ENCODE measurements at regions not wholly inside any gene's neighbourhood (a gene's known extent, or its start where the extent isn't known, plus 50 kb on each side); places are given as distances from the start of the nearest gene placed in this dataset.

GRCh38 chr13:66087269-66087710 is 1142.8 kb downstream of the PCDH9 start:
- Mint-ChIP-seq H3K27ac (no peak overlapping the region), H3K4me1 (ENCODE audit: low read depth) (no peaks in the 10 kb centered on the region), H3K27me3 (no peaks in the 10 kb centered on the region), H3K9me3 (peaks cover 4% of the 10 kb centered on the region), H3K36me3 (ENCODE audit: low read depth) (no peaks in the 10 kb centered on the region), H3K4me3 (no peak overlapping the region)
- H3K4me1 ChIP-seq (ENCODE audit: insufficient read depth, low read length), result no peaks in the 10 kb centered on the region
- no peak for TF ChIP-seq CTCF (IDR thresholded peaks at IDR 0.05)
- H3K36me3 ChIP-seq (ENCODE audit: insufficient read depth, low read length), result no peaks in the 10 kb centered on the region
- peaks cover 0 to under 1% of the 10 kb centered on the region in 2 experiments for H3K9me3 ChIP-seq (ENCODE audit: control insufficient read depth in 1 of 2, insufficient read depth in 1 of 2, low read length in 2 of 2)
- intact Hi-C loops (cut with DNase I, micrococcal nuclease), result no loop called here
- ATAC-seq (ENCODE audit: poor library complexity) (no peak), DNase-seq (no peak)
- POLR2A ChIA-PET, result no interaction called here
- CTCF ChIA-PET, result no interaction called here
- H3K4me3 ChIP-seq (ENCODE audit: low read length), result no peak overlapping the region
- H3K27ac ChIP-seq (ENCODE audit: low read depth in 1 of 2, low read length in 2 of 2), result no peak overlapping the region
- H3K27me3 ChIP-seq (ENCODE audit: control insufficient read depth in 1 of 2, insufficient read depth in 2 of 2, low read length in 2 of 2), result no peaks in the 10 kb centered on the region

GRCh38 chr13:66077132-66077689 is 1152.9 kb downstream of the PCDH9 start:
- ChIA-PET CTCF (no interaction called here), POLR2A (no interaction called here)
- Histone ChIP-seq H3K4me1 (ENCODE audit: insufficient read depth, low read length) (no peaks in the 10 kb centered on the region), H3K27ac (ENCODE audit: low read depth in 1 of 2, low read length in 2 of 2) (no peak overlapping the region), H3K4me3 (ENCODE audit: low read length) (no peak overlapping the region), H3K27me3 (ENCODE audit: control insufficient read depth in 1 of 2, insufficient read depth in 2 of 2, low read length in 2 of 2) (no peaks in the 10 kb centered on the region), H3K36me3 (ENCODE audit: insufficient read depth, low read length) (no peaks in the 10 kb centered on the region), H3K9me3 (ENCODE audit: control insufficient read depth in 1 of 2, insufficient read depth in 1 of 2, low read length in 2 of 2) (no peaks in the 10 kb centered on the region)
- TF ChIP-seq CTCF (IDR thresholded peaks at IDR 0.05), result no peak
- DNase-seq, result no peak
- Mint-ChIP-seq H3K27me3 (no peaks in the 10 kb centered on the region), H3K4me1 (ENCODE audit: low read depth) (no peaks in the 10 kb centered on the region), H3K9me3 (peaks cover 2% of the 10 kb centered on the region), H3K27ac (no peak overlapping the region), H3K36me3 (ENCODE audit: low read depth) (no peaks in the 10 kb centered on the region), H3K4me3 (no peak overlapping the region)
- ATAC-seq (ENCODE audit: poor library complexity), result no peak
- intact Hi-C loops (cut with DNase I, micrococcal nuclease), result no loop called here

- no peak overlapping the region for H3K27ac ChIP-seq (ENCODE audit: low read depth in 1 of 2, low read length in 2 of 2)
- H3K4me3 ChIP-seq (ENCODE audit: low read length), result no peak overlapping the region
- no peaks in the 10 kb centered on the region for H3K27me3 ChIP-seq (ENCODE audit: control insufficient read depth in 1 of 2, insufficient read depth in 2 of 2, low read length in 2 of 2)
- H3K36me3 ChIP-seq (ENCODE audit: insufficient read depth, low read length), result no peaks in the 10 kb centered on the region
- Mint-ChIP-seq H3K9me3 (peaks cover 2% of the 10 kb centered on the region), H3K4me3 (no peak overlapping the region), H3K4me1 (ENCODE audit: low read depth) (no peaks in the 10 kb centered on the region), H3K27me3 (no peaks in the 10 kb centered on the region), H3K27ac (no peak overlapping the region), H3K36me3 (ENCODE audit: low read depth) (no peaks in the 10 kb centered on the region)
- intact Hi-C loops (cut with DNase I, micrococcal nuclease), result no loop called here
- ChIA-PET POLR2A (no interaction called here), CTCF (no interaction called here)
- ATAC-seq (ENCODE audit: poor library complexity) (no peak), DNase-seq (no peak)
- peaks cover 0 to 2% of the 10 kb centered on the region in 2 experiments for H3K9me3 ChIP-seq (ENCODE audit: control insufficient read depth in 1 of 2, insufficient read depth in 1 of 2, low read length in 2 of 2)
- no peaks in the 10 kb centered on the region for H3K4me1 ChIP-seq (ENCODE audit: insufficient read depth, low read length)
- TF ChIP-seq CTCF (IDR thresholded peaks at IDR 0.05), result no peak
Observed at GRCh38 chr13:66076417-66076816, 1153.7 kb downstream of the PCDH9 start.
